Endothelial cell of umbilical vein (primary cell): ENCODE measurements at regions not wholly inside any gene's neighbourhood (a gene's known extent, or its start where the extent isn't known, plus 50 kb on each side); places are given as distances from the start of the nearest gene placed in this dataset.

Experiments used
- EZH2 ChIP-seq: IDR thresholded peaks from 2 replicates; pipeline ENCODE4 v1.6.1; 2012; ENCODE audit warnings: borderline replicate concordance, low read depth, mild to moderate bottlenecking, moderate library complexity, low read length, inconsistent platforms; ENCODE audit not compliant: severe bottlenecking
- FOS ChIP-seq: IDR thresholded peaks from 2 replicates; pipeline ENCODE4 v1.6.1; 2011; ENCODE audit warnings: mild to moderate bottlenecking, low read length, moderate library complexity, borderline replicate concordance; ENCODE audit not compliant: insufficient read depth
- MYC ChIP-seq: IDR thresholded peaks from one replicate; pipeline ENCODE4 v1.6.1; 2011; ENCODE audit warnings: mild to moderate bottlenecking, low read depth, low read length
- POLR2A ChIP-seq: IDR thresholded peaks from 2 replicates; pipeline ENCODE4 v1.6.1; 2012; ENCODE audit warnings: low read depth, mild to moderate bottlenecking, control low read depth, low read length
- POLR2AphosphoS5 ChIP-seq: IDR thresholded peaks from 2 replicates; pipeline ENCODE4 v1.6.1; 2012; ENCODE audit warnings: low read depth, mild to moderate bottlenecking, control low read depth, low read length, moderate library complexity; ENCODE audit not compliant: insufficient read depth
- TF ChIP-seq, protein P1 (sequence below): IDR thresholded peaks from 2 replicates; pipeline ENCODE4 v1.6.1; 2011; ENCODE audit not compliant: insufficient read depth, insufficient read length
- TF ChIP-seq, protein P2 (sequence below), 2 donors: IDR thresholded peaks; 1 replicate in 1 of 2; 2 replicates in 1 of 2; pipeline ENCODE4 v1.5.1; 2011; ENCODE audit warnings: low read length in 2 of 2, mild to moderate bottlenecking in 2 of 2, moderate library complexity in 2 of 2, control low read depth in 1 of 2, inconsistent platforms in 1 of 2, low read depth in 1 of 2; ENCODE audit not compliant: insufficient read depth in 1 of 2; ENCODE audit errors: extremely low read depth in 1 of 2

- TF ChIP-seq, protein P1, sequence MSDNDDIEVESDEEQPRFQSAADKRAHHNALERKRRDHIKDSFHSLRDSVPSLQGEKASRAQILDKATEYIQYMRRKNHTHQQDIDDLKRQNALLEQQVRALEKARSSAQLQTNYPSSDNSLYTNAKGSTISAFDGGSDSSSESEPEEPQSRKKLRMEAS, result no peak
- TF ChIP-seq EZH2 (no peak), MYC (no peak), POLR2A (no peak), POLR2AphosphoS5 (no peak), FOS (no peak)
- TF ChIP-seq, protein P2, sequence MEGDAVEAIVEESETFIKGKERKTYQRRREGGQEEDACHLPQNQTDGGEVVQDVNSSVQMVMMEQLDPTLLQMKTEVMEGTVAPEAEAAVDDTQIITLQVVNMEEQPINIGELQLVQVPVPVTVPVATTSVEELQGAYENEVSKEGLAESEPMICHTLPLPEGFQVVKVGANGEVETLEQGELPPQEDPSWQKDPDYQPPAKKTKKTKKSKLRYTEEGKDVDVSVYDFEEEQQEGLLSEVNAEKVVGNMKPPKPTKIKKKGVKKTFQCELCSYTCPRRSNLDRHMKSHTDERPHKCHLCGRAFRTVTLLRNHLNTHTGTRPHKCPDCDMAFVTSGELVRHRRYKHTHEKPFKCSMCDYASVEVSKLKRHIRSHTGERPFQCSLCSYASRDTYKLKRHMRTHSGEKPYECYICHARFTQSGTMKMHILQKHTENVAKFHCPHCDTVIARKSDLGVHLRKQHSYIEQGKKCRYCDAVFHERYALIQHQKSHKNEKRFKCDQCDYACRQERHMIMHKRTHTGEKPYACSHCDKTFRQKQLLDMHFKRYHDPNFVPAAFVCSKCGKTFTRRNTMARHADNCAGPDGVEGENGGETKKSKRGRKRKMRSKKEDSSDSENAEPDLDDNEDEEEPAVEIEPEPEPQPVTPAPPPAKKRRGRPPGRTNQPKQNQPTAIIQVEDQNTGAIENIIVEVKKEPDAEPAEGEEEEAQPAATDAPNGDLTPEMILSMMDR (IDR thresholded peaks at IDR 0.05; ENCODE audit: extremely low read depth in 1 of 2, insufficient read depth in 1 of 2, low read depth in 1 of 2, low read length in 2 of 2), result no peak
These were observed 699.5 kb downstream of the TYW1 start for GRCh38 chr7:67696124-67696523.
